Right cardiac atrium (tissue), 5 donors: ENCODE measurements at regions not wholly inside any gene's neighbourhood (a gene's known extent, or its start where the extent isn't known, plus 50 kb on each side); places are given as distances from the start of the nearest gene placed in this dataset.
"Not testable (repeated sequence)": the region's sequence is repeated elsewhere in the genome, so short reads cannot be mapped to it uniquely, and the experiment has no call there.

Experiments
- ATAC-seq, 2 donors: fragments of 200-7000 bp; cut with Tn5 transposase; one replicate each; pipeline versions ENCODE4 v1.8.0 to v1.9.1; 2020; ENCODE audit warnings: moderate library complexity in 2 of 2, mild to moderate bottlenecking in 1 of 2
- DNase-seq, 3 donors: peaks; one replicate each; pipeline ENCODE4 v3.0.0-alpha.2; 2020
- H3K27ac ChIP-seq: one replicate; pipeline ENCODE4 v1.5.1; 2013; ENCODE audit warnings: mild to moderate bottlenecking, low read length, control low read depth, moderate library complexity
- H3K27me3 ChIP-seq: one replicate; pipeline ENCODE4 v1.6.1; 2013; ENCODE audit not compliant: control insufficient read depth, insufficient read depth
- H3K4me1 ChIP-seq: one replicate; pipeline ENCODE4 v1.6.1; 2013; ENCODE audit warnings: low read length; ENCODE audit not compliant: control insufficient read depth, insufficient read depth
- H3K4me3 ChIP-seq: one replicate; pipeline ENCODE4 v1.5.1; 2013; ENCODE audit warnings: low read length, control low read depth
- H3K9me3 ChIP-seq: one replicate; pipeline ENCODE4 v1.6.1; 2013; ENCODE audit warnings: low read length; ENCODE audit not compliant: control insufficient read depth
- WGBS: extraction: QIAGEN DNeasy Blood & Tissue Kit; methylation state at CpG from one replicate; pipeline ENCODE4 v1.1.7; 2013; 5-methylcytosine and 5-hydroxymethylcytosine counted together
- intact Hi-C, 4 donors: fragments of 100-400 bp; cut with DNase I; formaldehyde crosslinking; loops; one replicate each; pipeline versions ENCODE4 v1.11.0 to v1.14.0; 2022 to 2023
- donor health status: healthy with polysubstance abuse.
- donor health status: DM: no; HTN: yes; CAD: no.
- donor health status: DM: no; HTN: no; CAD: no.
- donor health status: DM: no; HTN: yes; CAD: no; lungs with severe emphysema.
- donor health status: DM: yes; HTN: yes; CAD: no.

DNA sequence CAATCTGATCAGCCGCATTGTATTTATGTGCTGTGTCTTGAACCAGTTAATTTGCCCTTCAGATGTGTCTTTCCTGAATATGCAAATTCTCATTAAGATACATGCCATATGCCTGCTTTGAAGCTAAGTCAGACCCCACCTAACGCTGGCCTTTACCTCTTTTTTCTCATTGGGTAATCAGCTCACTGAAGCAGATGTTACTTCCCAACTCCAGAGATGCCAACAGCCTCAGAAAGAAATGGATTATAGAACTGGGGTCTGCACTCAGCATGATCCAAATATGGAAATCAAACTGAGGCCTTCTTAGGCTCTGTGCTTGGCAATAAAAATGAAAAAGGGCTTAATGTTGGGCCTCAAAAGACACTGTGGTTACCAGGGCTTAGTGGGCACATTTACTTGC, 113.9 kb downstream of the FZD1 start:
- Histone ChIP-seq H3K27me3 (no peaks in the 10 kb centered on the region), H3K27ac (no peak overlapping the region), H3K4me1 (no peaks in the 10 kb centered on the region), H3K4me3 (no peak overlapping the region), H3K9me3 (no peaks in the 10 kb centered on the region)
- 98% methylated on average over 2 of the region's 2 CpGs for WGBS
- intact Hi-C loops = no loop called here
- no peak for DNase-seq
- ATAC-seq = no peak

GRCh38 chr7:91379236-91379635, 115.0 kb downstream of the FZD1 start:
- WGBS = 73% methylated on average over 2 of the region's 2 CpGs
- Histone ChIP-seq H3K27me3 (no peaks in the 10 kb centered on the region), H3K4me3 (no peak overlapping the region), H3K4me1 (no peaks in the 10 kb centered on the region), H3K27ac (no peak overlapping the region), H3K9me3 (no peaks in the 10 kb centered on the region)
- DNase-seq = no peak
- no peak for ATAC-seq
- intact Hi-C loops = no loop called here

DNA sequence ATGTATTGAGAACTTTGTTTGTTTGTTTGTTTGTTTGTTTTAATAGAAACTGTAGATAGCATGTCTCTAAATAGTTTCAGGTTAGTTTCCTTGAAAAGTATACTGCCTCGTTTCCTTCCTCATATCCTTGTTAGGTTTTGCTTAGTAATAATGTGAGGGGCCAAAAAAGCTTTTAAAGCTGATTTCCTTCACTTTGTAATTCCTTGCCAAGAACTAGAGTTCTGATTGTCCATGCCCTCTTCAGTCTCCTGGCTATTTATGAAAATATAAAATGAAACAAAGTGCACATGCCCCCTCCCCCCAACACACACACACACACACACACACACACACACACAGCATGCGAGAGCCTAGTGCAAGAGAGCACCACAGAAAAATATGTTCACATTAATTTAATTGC, 115.8 kb downstream of the FZD1 start:
- intact Hi-C loops = no loop called here
- no peak overlapping the region for H3K4me3 ChIP-seq
- no peaks in the 10 kb centered on the region for H3K4me1 ChIP-seq
- no peaks in the 10 kb centered on the region for H3K27me3 ChIP-seq
- ATAC-seq (no peak), DNase-seq (no peak)
- H3K9me3 ChIP-seq = no peaks in the 10 kb centered on the region
- WGBS = 58% methylated on average over 2 of the region's 2 CpGs
- H3K27ac ChIP-seq = no peak overlapping the region

DNA sequence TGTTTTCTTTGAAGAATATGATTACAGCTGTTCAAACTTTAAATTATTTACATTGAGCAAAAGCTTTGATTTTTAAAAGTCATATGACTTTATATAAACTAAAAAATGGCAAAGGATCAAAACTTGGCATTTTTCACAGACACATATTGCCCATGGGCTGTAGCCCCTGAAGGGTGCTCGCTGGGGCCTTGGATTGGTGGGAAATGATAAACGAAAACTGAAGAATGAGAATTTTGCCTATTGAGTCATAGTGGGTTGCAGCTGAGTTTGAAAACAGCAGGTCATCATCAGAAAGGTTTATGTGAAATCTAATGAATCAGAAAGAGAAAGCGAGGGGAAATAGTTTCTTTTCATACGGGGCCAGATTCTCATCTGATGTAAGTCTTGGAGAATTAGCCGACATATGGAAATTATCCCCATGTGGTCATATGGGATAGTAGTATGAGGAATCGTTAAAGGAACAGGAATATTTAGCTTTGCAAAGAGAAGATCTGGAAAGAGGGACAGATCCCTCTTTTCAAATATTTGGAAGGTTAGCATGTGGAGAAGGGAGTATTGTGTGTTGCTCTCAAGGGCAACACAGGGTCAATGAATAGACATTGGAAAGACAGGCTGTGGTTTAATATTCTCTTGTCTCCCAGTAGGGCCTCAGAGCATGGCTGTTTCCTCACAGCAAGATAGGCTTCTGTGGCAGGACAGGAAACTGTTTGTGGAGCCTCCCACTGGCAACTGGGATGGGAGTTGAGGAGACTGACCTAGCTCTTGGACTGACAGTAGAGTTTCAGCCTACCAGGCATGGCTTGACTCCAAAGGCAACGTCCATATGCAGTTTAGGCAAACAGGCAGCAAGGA, 119.0 kb downstream of the FZD1 start:
- Histone ChIP-seq H3K9me3 (no peaks in the 10 kb centered on the region), H3K4me1 (no peaks in the 10 kb centered on the region), H3K27me3 (no peaks in the 10 kb centered on the region), H3K27ac (no peak overlapping the region), H3K4me3 (no peak overlapping the region)
- no peak for DNase-seq
- intact Hi-C loops = no loop called here
- WGBS = 85% methylated on average over 7 of the region's 7 CpGs
- no peak for ATAC-seq

DNA sequence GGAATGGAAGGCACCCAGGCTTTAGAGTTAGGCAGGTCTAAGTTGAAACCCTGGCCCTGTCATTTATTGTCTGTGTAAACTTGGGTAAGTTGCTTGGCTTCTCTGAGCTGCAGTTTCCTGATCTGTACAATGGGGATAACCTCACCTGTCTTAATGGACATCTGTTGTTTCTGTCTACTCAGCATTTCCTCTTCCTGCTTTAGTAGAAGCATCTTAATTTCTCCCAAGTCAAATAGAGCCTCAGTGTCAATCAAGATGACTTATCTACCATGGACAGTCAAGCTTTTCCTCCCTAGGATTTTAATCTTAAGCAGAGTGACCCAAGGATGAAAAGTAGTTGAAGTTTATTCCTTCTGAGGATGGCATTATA, 119.7 kb downstream of the FZD1 start:
- Histone ChIP-seq H3K4me3 (no peak overlapping the region), H3K4me1 (no peaks in the 10 kb centered on the region), H3K9me3 (no peaks in the 10 kb centered on the region), H3K27me3 (no peaks in the 10 kb centered on the region), H3K27ac (no peak overlapping the region)
- intact Hi-C loops = no loop called here
- DNase-seq (no peak), ATAC-seq (no peak)

- WGBS = 85% methylated on average over 7 of the region's 7 CpGs
- H3K9me3 ChIP-seq, intact Hi-C loops, ATAC-seq, H3K4me1 ChIP-seq, H3K4me3 ChIP-seq, DNase-seq, H3K27me3 ChIP-seq, H3K27ac ChIP-seq: not testable (repeated sequence)
These were observed 130.5 kb downstream of the FZD1 start for GRCh38 chr7:91394757-91395156.

GRCh38 chr7:91395313-91395712, 131.1 kb downstream of the FZD1 start:
- DNase-seq = peak in 1 of 3 donors; percentile 11
- H3K4me1 ChIP-seq, H3K27ac ChIP-seq, H3K27me3 ChIP-seq, H3K4me3 ChIP-seq, intact Hi-C loops, H3K9me3 ChIP-seq, ATAC-seq: not testable (repeated sequence)
- WGBS = 91% methylated on average over 10 of the region's 10 CpGs

DNA sequence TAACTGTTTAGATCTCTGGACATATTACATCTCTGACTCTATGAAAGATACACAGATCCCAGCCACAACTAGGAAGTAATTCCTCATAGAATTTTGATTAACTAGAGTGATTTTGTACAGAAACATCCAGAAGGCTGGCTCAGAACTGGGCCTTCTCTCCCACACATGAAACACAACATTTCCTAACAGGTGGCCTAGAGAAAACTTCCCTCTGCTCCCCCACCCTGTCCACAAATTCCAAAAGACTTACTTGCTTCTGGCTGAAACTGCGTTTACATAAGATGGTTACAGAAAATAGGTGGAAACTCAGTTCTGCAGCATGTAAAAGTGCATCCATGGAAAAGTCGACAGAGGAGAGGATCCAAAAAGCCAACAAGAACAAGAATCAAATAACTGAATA, 132.9 kb downstream of the FZD1 start:
- intact Hi-C loops = no loop called here
- DNase-seq (no peak), ATAC-seq (no peak)
- no peaks in the 10 kb centered on the region for H3K9me3 ChIP-seq
- H3K4me1 ChIP-seq = no peaks in the 10 kb centered on the region
- no peak overlapping the region for H3K27ac ChIP-seq
- no peak overlapping the region for H3K4me3 ChIP-seq
- WGBS = 86% methylated on average over 2 of the region's 2 CpGs
- H3K27me3 ChIP-seq = no peaks in the 10 kb centered on the region

GRCh38 chr7:91397612-91398011, 133.4 kb downstream of the FZD1 start:
- no peaks in the 10 kb centered on the region for H3K4me1 ChIP-seq
- H3K9me3 ChIP-seq = no peaks in the 10 kb centered on the region
- intact Hi-C loops = no loop called here
- H3K27ac ChIP-seq = no peak overlapping the region
- H3K4me3 ChIP-seq = no peak overlapping the region
- ATAC-seq = no peak
- no peak for DNase-seq
- no peaks in the 10 kb centered on the region for H3K27me3 ChIP-seq
- WGBS = 36% methylated on average over 2 of the region's 2 CpGs

DNA sequence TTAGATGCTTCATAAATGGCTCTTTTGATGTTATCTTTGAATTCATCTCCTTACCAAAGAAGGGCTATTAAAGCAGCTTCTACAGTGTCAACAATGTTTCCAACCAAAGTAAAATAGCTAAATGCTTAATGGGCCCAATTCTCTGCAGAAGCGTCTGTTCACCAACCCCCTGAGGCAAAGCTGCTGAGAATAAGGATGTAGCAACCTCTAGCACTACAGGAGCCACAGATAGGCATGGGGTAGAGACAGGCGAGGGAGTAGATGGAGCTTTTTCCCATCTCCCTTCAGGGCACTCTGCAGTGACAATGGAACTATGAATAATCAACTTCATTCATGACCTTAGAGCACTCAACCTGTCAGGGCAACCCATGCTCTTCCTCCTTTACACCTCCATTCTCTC, 134.1 kb downstream of the FZD1 start:
- 83% methylated on average over 2 of the region's 2 CpGs for WGBS
- DNase-seq (no peak), ATAC-seq (no peak)
- Histone ChIP-seq H3K27ac (no peak overlapping the region), H3K4me1 (no peaks in the 10 kb centered on the region), H3K4me3 (no peak overlapping the region), H3K9me3 (no peaks in the 10 kb centered on the region), H3K27me3 (no peaks in the 10 kb centered on the region)
- intact Hi-C loops = no loop called here

- Histone ChIP-seq H3K27me3 (no peaks in the 10 kb centered on the region), H3K4me3 (no peak overlapping the region), H3K9me3 (no peaks in the 10 kb centered on the region), H3K27ac (no peak overlapping the region), H3K4me1 (no peaks in the 10 kb centered on the region)
- DNase-seq = no peak
- ATAC-seq = no peak
- intact Hi-C loops = no loop called here
- 96% methylated on average over 3 of the region's 3 CpGs for WGBS
These were observed 141.0 kb downstream of the FZD1 start for GRCh38 chr7:91405092-91405788.
